Natural killer cell treated with Interleukin-12 subunit alpha and Interleukin-12 subunit beta and Interleukin-15 and Interleukin-18, amount 100 ng/mL, for 72 hours (primary cell): ENCODE measurements at regions not wholly inside any gene's neighbourhood (a gene's known extent, or its start where the extent isn't known, plus 50 kb on each side); places are given as distances from the start of the nearest gene placed in this dataset.
"Not testable (repeated sequence)": the region's sequence is repeated elsewhere in the genome, so short reads cannot be mapped to it uniquely, and the experiment has no call there.

Experiments used
- ATAC-seq, 2 donors: fragments of 150-1000 bp; cut with Tn5 transposase in 1 of 2; sonication (Bioruptor Pico), chemical (Tn5 transposase) in 1 of 2; 2 replicates each; pipeline ENCODE4 v1.10.0; 2021
- DNase-seq: peaks from one replicate; pipeline ENCODE4 v3.0.0; 2022; ENCODE audit warnings: low spot score
- H3K27ac Mint-ChIP-seq, 2 donors: 1 replicate in 1 of 2; 2 replicates in 1 of 2; pipeline ENCODE4 v1.8.0; 2022; ENCODE audit warnings: mixed read lengths in 2 of 2, mild to moderate bottlenecking in 1 of 2, moderate library complexity in 1 of 2
- H3K27me3 Mint-ChIP-seq, 2 donors: 1 replicate in 1 of 2; 2 replicates in 1 of 2; pipeline ENCODE4 v1.8.0; 2022; ENCODE audit warnings: mixed read lengths in 2 of 2
- H3K36me3 Mint-ChIP-seq: one replicate; pipeline ENCODE4 v1.8.0; 2022; ENCODE audit warnings: mixed read lengths
- H3K4me1 Mint-ChIP-seq, 2 donors: 1 replicate in 1 of 2; 2 replicates in 1 of 2; pipeline ENCODE4 v1.8.0; 2022; ENCODE audit warnings: low read depth in 2 of 2, mixed read lengths in 2 of 2, mild to moderate bottlenecking in 1 of 2
- H3K4me3 Mint-ChIP-seq: one replicate; pipeline ENCODE4 v1.8.0; 2022; ENCODE audit warnings: mixed read lengths
- H3K9me3 Mint-ChIP-seq: 2 replicates; pipeline ENCODE4 v1.8.0; 2022; ENCODE audit warnings: mixed read lengths

DNA sequence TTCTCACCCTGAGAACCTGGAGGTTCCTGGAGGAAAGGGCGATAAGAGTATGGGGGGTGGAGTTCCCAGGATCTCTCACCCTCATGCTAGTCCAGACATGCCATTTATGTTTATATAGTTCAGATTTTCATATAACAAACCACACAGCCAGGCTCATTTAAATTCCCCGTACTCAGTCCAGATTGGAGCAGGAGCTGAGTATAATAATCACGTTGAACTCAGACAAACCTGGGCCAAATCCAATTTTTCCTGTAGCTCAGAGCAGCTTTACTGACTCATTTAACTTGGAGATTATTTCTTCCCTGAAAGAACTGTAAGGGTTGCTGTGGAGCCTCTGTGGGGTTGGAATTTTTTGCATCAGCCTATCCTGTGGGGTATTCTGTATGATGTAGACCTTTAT is 660.8 kb downstream of the TMEM121 start:
- Mint-ChIP-seq H3K4me1 (peaks cover 34 to 42% of the 10 kb centered on the region in 2 donors), H3K4me3 (no peak overlapping the region), H3K9me3 (no peaks in the 10 kb centered on the region), H3K27me3 (peaks cover 31 to 53% of the 10 kb centered on the region in 2 donors), H3K36me3 (no peaks in the 10 kb centered on the region), H3K27ac (no peak overlapping the region)
- ATAC-seq (no peak), DNase-seq (no peak)

- H3K9me3 Mint-ChIP-seq, H3K4me3 Mint-ChIP-seq, DNase-seq, H3K36me3 Mint-ChIP-seq, H3K4me1 Mint-ChIP-seq, H3K27ac Mint-ChIP-seq: not testable (repeated sequence)
- H3K27me3 Mint-ChIP-seq = peaks cover 32 to 53% of the 10 kb centered on the region in 2 donors
- peak; percentile 65 to 71 for ATAC-seq
These were observed 666.3 kb downstream of the TMEM121 start for GRCh38 chr14:106192701-106193100.

- H3K4me1 Mint-ChIP-seq, ATAC-seq, H3K4me3 Mint-ChIP-seq, H3K9me3 Mint-ChIP-seq, H3K27ac Mint-ChIP-seq, H3K36me3 Mint-ChIP-seq: not testable (repeated sequence)
- peaks cover 30 to 37% of the 10 kb centered on the region in 2 donors for H3K27me3 Mint-ChIP-seq
- DNase-seq = peak; percentile 67
These were observed 670.1 kb downstream of the TMEM121 start for GRCh38 chr14:106196459-106196858.

DNA sequence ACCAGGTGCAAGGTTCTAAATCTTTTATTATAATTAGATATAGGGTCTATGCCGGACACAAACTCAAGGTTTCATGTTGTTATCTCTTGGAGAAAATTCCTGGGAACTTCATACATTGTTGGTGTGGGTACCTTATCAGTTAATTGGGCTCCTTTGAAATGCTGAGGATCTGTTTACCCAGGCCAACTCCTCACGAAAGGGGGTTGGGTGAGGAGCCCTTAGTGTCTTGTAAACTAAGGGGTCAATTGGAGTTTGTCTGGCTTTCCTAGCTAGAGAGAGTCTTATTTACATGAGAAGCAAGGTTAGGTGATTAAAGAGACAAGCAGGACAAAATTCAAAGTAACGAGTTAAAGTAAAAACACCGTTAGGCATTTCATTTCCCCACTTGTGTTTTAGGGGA is 670.9 kb downstream of the TMEM121 start:
- not testable (repeated sequence) for ATAC-seq, DNase-seq, H3K27ac Mint-ChIP-seq, H3K4me1 Mint-ChIP-seq, H3K4me3 Mint-ChIP-seq, H3K9me3 Mint-ChIP-seq, H3K36me3 Mint-ChIP-seq
- H3K27me3 Mint-ChIP-seq = peaks cover 25 to 29% of the 10 kb centered on the region in 2 donors

GRCh38 chr14:106199097-106199496 is 672.7 kb downstream of the TMEM121 start:
- ATAC-seq = no peak
- peaks cover 27 to 31% of the 10 kb centered on the region in 2 donors for H3K27me3 Mint-ChIP-seq
- no peaks in the 10 kb centered on the region for H3K4me1 Mint-ChIP-seq

GRCh38 chr14:106200541-106201315 is 674.3 kb downstream of the TMEM121 start:
- no peak overlapping the region for H3K4me3 Mint-ChIP-seq
- no peak overlapping the region for H3K27ac Mint-ChIP-seq
- DNase-seq (no peak), ATAC-seq (no peak)
- no peaks in the 10 kb centered on the region for H3K9me3 Mint-ChIP-seq
- H3K36me3 Mint-ChIP-seq = no peaks in the 10 kb centered on the region
- no peaks in the 10 kb centered on the region for H3K4me1 Mint-ChIP-seq
- peaks cover 25 to 34% of the 10 kb centered on the region in 2 donors for H3K27me3 Mint-ChIP-seq

More at GRCh38 chr14:106199097-106199496, 672.7 kb downstream of the TMEM121 start:
- no peaks in the 10 kb centered on the region for H3K36me3 Mint-ChIP-seq
- no peak overlapping the region for H3K27ac Mint-ChIP-seq
- DNase-seq = no peak
- H3K4me3 Mint-ChIP-seq = no peak overlapping the region
- H3K9me3 Mint-ChIP-seq = no peaks in the 10 kb centered on the region

GRCh38 chr14:106201376-106201775 is 675.0 kb downstream of the TMEM121 start:
- Mint-ChIP-seq H3K27ac (no peak overlapping the region), H3K36me3 (no peaks in the 10 kb centered on the region), H3K4me3 (no peak overlapping the region)

GRCh38 chr14:106203438-106203837 is 677.1 kb downstream of the TMEM121 start:
- ATAC-seq (no peak), DNase-seq (no peak)
- H3K36me3 Mint-ChIP-seq = no peaks in the 10 kb centered on the region
- peaks cover 33 to 47% of the 10 kb centered on the region in 2 donors for H3K27me3 Mint-ChIP-seq
- H3K4me3 Mint-ChIP-seq = no peak overlapping the region
- no peaks in the 10 kb centered on the region for H3K9me3 Mint-ChIP-seq
- no peak overlapping the region for H3K27ac Mint-ChIP-seq
- H3K4me1 Mint-ChIP-seq = peaks cover 0 to 1% of the 10 kb centered on the region in 2 donors

More at GRCh38 chr14:106201376-106201775, 675.0 kb downstream of the TMEM121 start:
- ATAC-seq (no peak), DNase-seq (no peak)
- Mint-ChIP-seq H3K9me3 (no peaks in the 10 kb centered on the region), H3K27me3 (peaks cover 28 to 34% of the 10 kb centered on the region in 2 donors), H3K4me1 (no peaks in the 10 kb centered on the region)

GRCh38 chr14:106204063-106204462 is 677.7 kb downstream of the TMEM121 start:
- Mint-ChIP-seq H3K4me3 (no peak overlapping the region), H3K27me3 (peaks cover 34 to 50% of the 10 kb centered on the region in 2 donors), H3K9me3 (no peaks in the 10 kb centered on the region), H3K27ac (no peak overlapping the region), H3K4me1 (peaks cover 4 to 6% of the 10 kb centered on the region in 2 donors), H3K36me3 (no peaks in the 10 kb centered on the region)
- no peak for DNase-seq
- ATAC-seq = no peak

DNA sequence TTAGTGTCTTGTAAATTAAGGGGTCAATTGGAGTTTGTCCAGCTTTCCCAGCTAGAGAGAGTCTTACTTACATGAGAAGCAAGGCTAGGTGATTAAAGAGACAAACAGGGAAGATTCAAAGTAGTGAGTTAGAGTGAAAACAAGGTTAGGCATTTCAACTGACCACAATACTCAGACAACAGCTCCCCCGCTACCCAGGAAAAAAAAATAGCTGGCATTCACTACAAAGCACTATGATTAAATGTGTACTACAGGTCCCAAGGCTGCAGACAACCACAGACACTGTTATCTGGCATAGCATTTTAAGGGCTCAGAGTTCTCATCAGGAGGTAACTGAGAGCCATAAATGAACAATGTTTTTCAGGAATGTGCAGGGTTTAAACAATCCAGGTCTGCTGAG is 680.9 kb downstream of the TMEM121 start:
- Mint-ChIP-seq H3K4me3 (no peak overlapping the region), H3K27ac (no peak overlapping the region), H3K4me1 (peaks cover 10 to 12% of the 10 kb centered on the region in 2 donors), H3K36me3 (no peaks in the 10 kb centered on the region), H3K9me3 (no peaks in the 10 kb centered on the region), H3K27me3 (peaks cover 39 to 40% of the 10 kb centered on the region in 2 donors)
- ATAC-seq = no peak
- DNase-seq = no peak

DNA sequence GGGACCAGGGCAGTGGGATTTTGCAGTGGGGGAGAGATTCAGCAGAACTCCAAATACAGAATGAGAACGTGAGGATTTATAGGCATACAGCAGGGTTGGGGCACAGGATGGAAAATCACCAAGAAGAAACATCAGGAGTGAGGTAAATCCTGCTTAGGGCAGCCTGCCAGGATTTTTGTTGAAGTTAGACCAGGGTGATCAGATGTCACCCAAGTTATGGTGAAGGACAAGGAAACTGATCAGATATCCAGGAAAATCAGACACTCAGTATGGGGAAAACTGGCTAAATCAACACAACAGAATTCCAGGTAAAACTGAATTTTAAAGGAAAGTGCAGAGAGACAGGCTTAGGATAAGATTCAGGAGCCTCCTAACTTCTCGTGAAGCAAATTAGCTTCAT is 682.4 kb downstream of the TMEM121 start:
- peak overlapping the region; percentile 1 for H3K4me3 Mint-ChIP-seq
- peaks cover 12% of the 10 kb centered on the region in 2 donors for H3K4me1 Mint-ChIP-seq
- H3K9me3 Mint-ChIP-seq = no peaks in the 10 kb centered on the region
- no peaks in the 10 kb centered on the region for H3K36me3 Mint-ChIP-seq
- DNase-seq (no peak), ATAC-seq (no peak)
- H3K27me3 Mint-ChIP-seq = peaks cover 44 to 46% of the 10 kb centered on the region in 2 donors
- peak overlapping the region in 1 of 2 donors; percentile 12 for H3K27ac Mint-ChIP-seq

- H3K4me1 Mint-ChIP-seq = peaks cover 12% of the 10 kb centered on the region in 2 donors
- H3K9me3 Mint-ChIP-seq = no peaks in the 10 kb centered on the region
- H3K4me3 Mint-ChIP-seq = peak overlapping the region; percentile 21
- H3K27ac Mint-ChIP-seq = peak overlapping the region in 1 of 2 donors; percentile 9
- no peaks in the 10 kb centered on the region for H3K36me3 Mint-ChIP-seq
- ATAC-seq (peak in 1 of 2 donors; percentile 60), DNase-seq (no peak)
- peaks cover 40 to 47% of the 10 kb centered on the region in 2 donors for H3K27me3 Mint-ChIP-seq
These were observed 683.4 kb downstream of the TMEM121 start for GRCh38 chr14:106209755-106210154.

DNA sequence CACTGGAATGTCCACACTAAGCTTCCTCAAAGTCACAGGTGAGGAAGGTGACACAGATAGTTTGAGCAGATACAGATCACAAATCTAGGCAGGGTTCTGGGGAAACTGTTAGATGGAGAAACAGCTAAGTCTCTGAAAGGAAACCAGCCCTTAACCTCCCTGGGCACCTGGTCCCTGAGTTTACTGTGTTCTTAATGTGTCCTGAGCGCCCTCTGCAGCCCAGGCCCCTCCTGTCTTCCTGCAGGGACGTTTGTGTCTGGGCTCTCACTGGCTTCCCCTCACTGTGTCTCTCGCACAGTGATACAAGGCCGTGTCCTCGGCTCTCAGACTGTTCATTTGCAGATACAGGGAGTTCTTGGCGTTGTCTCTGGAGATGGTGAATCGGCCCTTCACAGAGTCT is 684.3 kb downstream of the TMEM121 start:
- Mint-ChIP-seq H3K9me3 (no peaks in the 10 kb centered on the region), H3K36me3 (no peaks in the 10 kb centered on the region), H3K4me3 (no peak overlapping the region), H3K4me1 (peaks cover 12% of the 10 kb centered on the region in 2 donors), H3K27me3 (peaks cover 38 to 47% of the 10 kb centered on the region in 2 donors), H3K27ac (no peak overlapping the region)
- DNase-seq (no peak), ATAC-seq (peak; percentile 64 to 66)

DNA sequence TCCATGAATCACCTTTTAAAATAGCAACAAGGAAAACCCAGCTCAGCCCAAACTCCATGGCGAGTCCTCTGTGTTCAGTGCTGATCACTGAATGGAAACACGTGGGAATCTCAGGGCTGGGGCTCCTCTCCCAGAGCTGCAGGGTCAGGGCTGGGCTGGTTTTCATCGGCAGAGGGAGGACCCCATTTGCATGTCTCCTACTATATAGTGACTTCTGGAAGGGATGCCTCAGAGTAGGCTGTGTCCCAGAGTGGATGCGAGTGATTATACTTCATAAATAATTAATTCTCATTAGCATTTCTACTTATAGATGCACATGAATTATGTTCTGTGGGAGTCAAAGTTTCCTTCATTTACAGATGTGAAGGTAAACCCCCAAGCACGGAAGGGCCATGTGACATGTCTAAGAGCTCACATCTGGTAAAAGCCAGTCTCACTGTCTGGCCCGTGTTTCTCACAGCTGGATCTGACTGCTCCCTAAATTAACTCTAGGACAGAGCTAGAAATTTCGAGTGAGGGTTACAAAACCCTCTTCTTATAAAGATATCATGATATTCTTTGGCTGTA is 685.0 kb downstream of the TMEM121 start:
- Mint-ChIP-seq H3K27ac (no peak overlapping the region), H3K27me3 (peaks cover 35 to 47% of the 10 kb centered on the region in 2 donors), H3K4me3 (no peak overlapping the region), H3K4me1 (peaks cover 12% of the 10 kb centered on the region in 2 donors), H3K9me3 (no peaks in the 10 kb centered on the region), H3K36me3 (no peaks in the 10 kb centered on the region)
- DNase-seq (no peak), ATAC-seq (no peak)
